SK-N-MC (cell line): ENCODE measurements at regions not wholly inside any gene's neighbourhood (a gene's known extent, or its start where the extent isn't known, plus 50 kb on each side); places are given as distances from the start of the nearest gene placed in this dataset.

Source experiments
- EZH2 ChIP-seq: fragments of 200-600 bp; sonication (generic); IDR thresholded peaks from one replicate; pipeline ENCODE4 v1.6.1; 2017; ENCODE audit warnings: antibody characterized with exemption
- FOXP2 ChIP-seq: optimal IDR thresholded peaks from 2 replicates; pipeline ENCODE3; 2011; ENCODE audit warnings: mild to moderate bottlenecking, moderate library complexity; ENCODE audit not compliant: insufficient read depth; ENCODE audit errors: extremely low read length, control extremely low read depth
- POLR2AphosphoS5 ChIP-seq: IDR thresholded peaks from 2 replicates; pipeline ENCODE4 v1.6.1; 2012; ENCODE audit warnings: mild to moderate bottlenecking, low read depth, low read length, borderline replicate concordance

DNA sequence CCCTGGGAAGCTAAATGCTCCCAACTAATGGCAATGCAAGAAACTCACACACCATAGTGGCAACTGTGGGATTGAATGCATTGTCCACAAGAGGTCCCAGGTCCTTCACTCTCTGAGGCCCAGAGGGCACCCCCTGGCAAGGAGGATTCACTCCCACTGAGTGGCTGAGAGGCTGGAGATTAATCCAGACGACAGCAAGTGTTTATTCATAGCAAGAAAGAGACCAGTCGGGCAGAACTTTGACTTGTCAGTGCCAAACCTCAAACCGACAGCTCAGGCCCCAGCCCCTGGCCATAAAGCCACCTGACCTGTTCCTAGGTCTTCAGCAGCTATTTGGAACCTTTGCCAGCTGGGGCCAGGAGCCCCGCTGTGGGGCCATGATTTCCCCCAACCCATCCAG lies 54.5 kb upstream of the MPEG1 start:
- TF ChIP-seq EZH2 (no peak), POLR2AphosphoS5 (no peak), FOXP2 (no peak)
